Activated CD4-positive, alpha-beta T cell treated with anti-CD3 and anti-CD28 coated beads, Interleukin-2, amount 50 U/mL, for 16 hours (primary cell): ENCODE measurements at regions not wholly inside any gene's neighbourhood (a gene's known extent, or its start where the extent isn't known, plus 50 kb on each side); places are given as distances from the start of the nearest gene placed in this dataset.
"Not testable (repeated sequence)": the region's sequence is repeated elsewhere in the genome, so short reads cannot be mapped to it uniquely, and the experiment has no call there.

Source experiments
- DNase-seq: peaks from one replicate; pipeline ENCODE4 v3.0.0-alpha.2; 2020

GRCh38 chr11:115633977-115634376 is 129.8 kb upstream of the CADM1 start:
- not testable (repeated sequence) for DNase-seq

- DNase-seq, result no peak
These were observed 127.8 kb upstream of the CADM1 start for GRCh38 chr11:115632061-115632460.

GRCh38 chr11:115631609-115632008 is 127.4 kb upstream of the CADM1 start:
- no peak for DNase-seq

- DNase-seq, result no peak
These were observed 126.0 kb upstream of the CADM1 start for GRCh38 chr11:115630214-115630613.

- no peak for DNase-seq
These were observed 125.3 kb upstream of the CADM1 start for GRCh38 chr11:115629456-115630015.

GRCh38 chr11:115627666-115628460 is 123.6 kb upstream of the CADM1 start:
- DNase-seq, result no peak

- no peak for DNase-seq
These were observed 122.9 kb upstream of the CADM1 start for GRCh38 chr11:115627071-115627470.

GRCh38 chr11:115626414-115626813 is 122.2 kb upstream of the CADM1 start:
- no peak for DNase-seq

GRCh38 chr11:115625502-115625901 is 121.3 kb upstream of the CADM1 start:
- DNase-seq, result no peak

GRCh38 chr11:115624065-115624464 is 119.8 kb upstream of the CADM1 start:
- no peak for DNase-seq

- DNase-seq, result no peak
These were observed 118.8 kb upstream of the CADM1 start for GRCh38 chr11:115623021-115623451.

GRCh38 chr11:115618428-115618827 is 114.2 kb upstream of the CADM1 start:
- no peak for DNase-seq

GRCh38 chr11:115617767-115618166 is 113.6 kb upstream of the CADM1 start:
- DNase-seq, result no peak

GRCh38 chr11:115616971-115617370 is 112.8 kb upstream of the CADM1 start:
- DNase-seq, result no peak

- no peak for DNase-seq
These were observed 109.9 kb upstream of the CADM1 start for GRCh38 chr11:115613986-115614632.

- no peak for DNase-seq
These were observed 108.8 kb upstream of the CADM1 start for GRCh38 chr11:115613004-115613403.

GRCh38 chr11:115612046-115612730 is 108.0 kb upstream of the CADM1 start:
- DNase-seq, result no peak

- no peak for DNase-seq
These were observed 107.1 kb upstream of the CADM1 start for GRCh38 chr11:115611343-115611742.

- no peak for DNase-seq
These were observed 106.7 kb upstream of the CADM1 start for GRCh38 chr11:115610908-115611307.

- not testable (repeated sequence) for DNase-seq
These were observed 106.0 kb upstream of the CADM1 start for GRCh38 chr11:115610234-115610633.

- DNase-seq, result no peak
These were observed 104.8 kb upstream of the CADM1 start for GRCh38 chr11:115608976-115609375.

- no peak for DNase-seq
These were observed 103.5 kb upstream of the CADM1 start for GRCh38 chr11:115607621-115608221.
